GM12892 (cell line): ENCODE measurements at regions not wholly inside any gene's neighbourhood (a gene's known extent, or its start where the extent isn't known, plus 50 kb on each side); places are given as distances from the start of the nearest gene placed in this dataset.

Experiments used
- POLR2A ChIP-seq: IDR thresholded peaks from 2 replicates; pipeline ENCODE4 v1.6.1; 2011; ENCODE audit warnings: low read depth, low read length, control low read depth
- POLR2AphosphoS5 ChIP-seq: IDR thresholded peaks from 2 replicates; pipeline ENCODE4 v1.6.1; 2011; ENCODE audit warnings: low read depth, low read length, control low read depth

DNA sequence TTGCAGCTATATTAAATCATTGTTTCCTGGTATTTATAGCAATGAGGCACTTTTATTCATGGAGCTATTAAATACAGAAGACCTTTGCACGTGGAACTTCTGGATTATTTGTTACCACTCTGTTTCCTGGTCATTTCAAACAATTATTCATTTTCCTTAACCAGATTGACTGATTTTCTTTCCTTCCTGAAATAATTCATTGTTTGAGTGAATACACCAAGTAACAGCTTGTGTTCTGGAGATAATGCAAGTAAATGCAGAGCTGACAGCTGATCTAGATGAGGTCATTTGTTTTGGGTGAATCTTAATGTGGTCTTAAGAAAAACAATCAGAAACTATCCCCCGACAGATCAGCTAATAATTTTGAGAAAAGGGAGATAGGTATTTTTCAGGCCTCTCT, 497.7 kb downstream of the KIF20B start:
- TF ChIP-seq POLR2A (no peak), POLR2AphosphoS5 (no peak)
